GM18951 (cell line): ENCODE measurements at regions not wholly inside any gene's neighbourhood (a gene's known extent, or its start where the extent isn't known, plus 50 kb on each side); places are given as distances from the start of the nearest gene placed in this dataset.

Experiments
- POLR2A ChIP-seq: IDR thresholded peaks from 4 replicates; pipeline ENCODE4 v1.6.1; 2011; ENCODE audit warnings: mild to moderate bottlenecking; ENCODE audit not compliant: insufficient read length, insufficient read depth; ENCODE audit errors: extremely low read depth
- in situ Hi-C: fragments of 300-500 bp; cut with MboI; formaldehyde crosslinking; loops from one replicate; pipeline ENCODE4 v1.12.0; 2022; ENCODE audit warnings: low sequenced_read_pairs, mixed read lengths, inconsistent platforms; ENCODE audit not compliant: unreplicated experiment

DNA sequence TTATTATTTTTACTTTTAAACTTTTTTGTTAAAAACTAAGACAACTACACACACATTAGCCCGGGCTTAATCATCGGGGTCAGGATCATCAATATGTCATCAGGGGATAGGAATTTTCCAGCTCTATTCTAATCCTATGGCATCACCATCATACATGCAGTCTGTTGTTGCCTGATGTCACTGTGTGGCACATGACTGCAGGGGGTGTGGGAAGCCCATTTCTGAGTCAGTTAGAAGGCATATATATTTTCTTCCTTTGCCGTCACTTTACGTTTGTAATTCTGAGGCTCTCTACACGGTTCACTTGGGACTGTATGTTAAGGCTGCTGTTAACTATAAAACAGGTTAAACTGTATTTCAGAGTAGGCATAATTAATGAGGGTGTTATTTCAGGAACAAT lies 144.4 kb upstream of the ITGA6 start:
- TF ChIP-seq POLR2A: no peak
- in situ Hi-C loops: no loop called here

DNA sequence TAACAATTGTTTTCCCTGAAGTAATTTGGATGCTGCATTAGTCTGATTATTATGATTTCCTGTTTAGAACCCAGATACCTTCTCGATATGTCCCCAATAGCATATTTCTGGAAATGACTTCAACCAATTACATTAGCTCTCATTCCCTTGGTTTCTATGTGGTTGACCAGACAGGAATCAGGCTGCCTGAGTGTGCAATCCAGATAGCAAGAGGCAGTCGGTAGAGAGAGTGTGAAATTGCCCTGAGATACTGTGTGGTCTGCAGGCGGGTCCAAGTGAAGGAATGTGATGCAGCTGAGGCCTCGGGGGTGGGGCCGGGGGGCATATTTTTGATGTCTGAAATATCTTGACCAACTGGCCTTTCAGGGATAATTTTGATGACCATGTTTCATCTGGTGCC lies 143.9 kb upstream of the ITGA6 start:
- TF ChIP-seq POLR2A: no peak
- in situ Hi-C loops: no loop called here

DNA sequence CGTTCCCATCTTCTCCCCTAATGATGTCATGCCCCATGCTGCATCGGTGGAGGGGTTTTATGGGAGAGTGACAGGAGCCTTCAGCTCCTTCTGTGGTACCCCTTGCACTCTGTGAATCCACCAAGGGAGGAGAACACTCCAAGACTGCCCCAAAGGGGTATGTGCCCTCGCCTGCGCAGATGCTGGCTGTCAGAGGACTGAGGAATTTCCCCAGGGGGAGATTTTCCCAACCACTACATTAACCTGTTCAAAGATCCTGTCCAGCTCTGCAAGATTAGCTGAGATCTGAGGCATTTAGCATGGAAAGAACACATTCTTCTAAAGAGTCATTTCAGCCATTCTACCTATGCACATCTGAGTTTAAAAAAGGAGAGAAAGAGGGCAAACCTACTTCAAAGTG lies 143.2 kb upstream of the ITGA6 start:
- in situ Hi-C loops: no loop called here
- no peak for TF ChIP-seq POLR2A

DNA sequence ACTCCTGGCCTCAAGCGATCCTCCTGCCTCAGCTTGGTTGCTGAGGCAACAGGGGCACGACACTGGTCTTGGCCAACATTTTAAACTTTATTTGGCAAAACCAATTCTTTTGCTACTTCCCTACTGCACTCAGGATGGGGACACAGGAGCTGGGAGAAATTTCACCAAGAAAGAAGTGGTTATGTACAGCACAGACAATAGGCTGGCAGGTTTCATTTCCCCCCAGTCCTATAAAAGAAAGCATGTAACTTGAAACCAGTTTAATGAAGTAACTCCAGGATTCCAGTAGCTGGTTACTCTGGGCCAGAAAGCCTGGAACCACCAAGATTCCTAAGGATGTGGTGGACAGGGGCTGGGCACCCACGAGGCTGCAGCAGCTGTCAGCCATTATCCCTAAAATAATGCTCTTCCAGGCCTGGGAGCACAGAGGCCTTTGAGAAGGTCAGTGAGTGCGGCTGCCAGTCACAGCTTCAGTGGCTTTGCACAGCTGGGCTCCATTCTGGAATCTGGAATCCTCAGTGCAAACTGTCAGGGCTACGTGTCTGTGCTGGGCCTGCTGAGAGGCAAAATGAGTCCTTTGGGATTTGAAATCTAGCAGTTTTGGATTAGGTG lies 142.3 kb upstream of the ITGA6 start:
- in situ Hi-C loops: no loop called here
- no peak for TF ChIP-seq POLR2A

DNA sequence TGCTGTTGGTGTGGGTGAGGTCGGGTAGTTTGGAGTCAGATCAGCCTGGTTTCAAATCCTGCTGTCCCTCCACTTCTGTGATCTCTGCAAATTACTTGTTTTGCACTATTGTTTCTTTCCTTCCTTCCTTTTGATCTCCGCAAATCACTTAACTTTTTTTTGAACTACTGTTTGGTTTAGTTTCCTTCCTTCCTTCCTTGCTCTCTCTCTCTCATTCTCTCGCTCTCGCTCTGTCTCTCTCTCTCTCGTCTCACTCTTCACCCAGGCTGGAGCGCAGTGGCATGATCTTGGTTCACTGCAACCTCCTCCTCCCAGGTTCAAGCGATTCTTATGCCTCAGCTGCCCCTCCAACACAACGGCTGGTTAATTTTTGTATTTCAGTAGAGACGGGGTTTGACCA lies 141.6 kb upstream of the ITGA6 start:
- in situ Hi-C loops: no loop called here
- no peak for TF ChIP-seq POLR2A

DNA sequence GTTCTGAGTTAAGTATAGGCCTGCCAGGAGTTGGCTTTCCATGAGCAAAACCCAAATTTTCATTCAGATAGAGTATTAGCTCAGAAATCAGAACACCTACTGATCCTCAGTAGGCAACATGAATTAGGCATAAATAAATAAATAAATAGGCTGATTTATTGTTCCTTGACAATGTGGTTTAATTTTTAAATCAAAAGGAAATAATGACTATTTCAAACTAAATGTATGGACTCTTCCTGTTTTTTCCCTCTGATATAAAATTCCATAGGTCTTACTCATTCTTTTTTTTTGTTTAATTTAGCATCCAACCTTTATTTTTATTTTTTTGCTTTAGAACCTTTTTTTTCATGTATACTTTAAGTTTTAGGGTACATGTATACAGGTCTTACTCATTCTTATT lies 140.2 kb upstream of the ITGA6 start:
- in situ Hi-C loops: no loop called here
- TF ChIP-seq POLR2A: no peak

DNA sequence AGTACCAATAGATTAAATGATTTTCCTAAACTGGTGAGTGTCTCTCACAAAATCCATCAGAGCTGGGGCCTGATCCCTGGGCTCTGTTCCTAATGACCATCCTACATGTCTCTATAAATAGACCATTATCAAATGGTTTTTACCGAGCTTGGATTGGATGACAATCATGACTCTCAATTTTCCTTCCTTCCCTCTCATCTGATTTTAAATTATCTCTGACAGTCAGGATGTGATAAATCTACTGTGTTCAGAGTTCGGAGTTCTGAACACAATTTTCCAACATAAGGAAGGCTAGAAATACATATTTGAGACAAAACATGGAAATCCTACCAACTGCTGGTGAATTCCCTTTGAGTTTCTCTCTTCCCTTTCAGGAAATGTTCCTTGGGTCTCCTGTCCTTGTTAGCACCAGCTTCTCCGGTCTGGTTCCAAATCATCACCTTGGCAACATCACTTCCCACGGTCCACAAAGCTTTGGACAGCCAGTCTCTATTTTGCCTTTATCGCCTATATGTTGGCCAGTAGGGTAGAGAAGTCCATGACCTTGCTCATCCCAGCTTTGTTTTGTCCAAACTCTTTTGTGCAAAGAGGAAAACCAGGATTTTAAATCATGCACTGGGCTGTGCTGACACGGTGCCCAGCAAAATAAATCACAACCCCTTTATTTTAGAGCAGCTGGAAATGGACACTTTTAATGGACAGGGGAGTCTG lies 139.6 kb upstream of the ITGA6 start:
- TF ChIP-seq POLR2A: no peak
- in situ Hi-C loops: no loop called here

DNA sequence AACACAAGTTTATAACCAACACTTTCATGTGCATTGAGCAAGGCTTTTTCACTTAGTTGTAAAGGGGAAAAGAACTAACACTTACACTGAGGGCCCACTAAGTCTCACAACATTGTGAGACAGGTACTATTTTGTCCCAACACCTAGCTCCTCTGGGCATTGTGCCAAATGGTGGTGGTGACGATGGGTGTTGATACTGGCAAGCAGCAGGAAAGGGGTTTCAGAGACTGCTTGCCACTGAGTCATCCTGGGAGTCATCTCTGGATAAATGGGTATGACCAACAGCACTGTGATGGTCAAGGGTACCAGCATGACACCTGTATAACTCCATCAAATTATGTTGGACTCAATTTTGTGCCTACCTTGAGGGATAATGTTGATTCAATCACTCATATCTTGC lies 138.8 kb upstream of the ITGA6 start:
- no peak for TF ChIP-seq POLR2A
- in situ Hi-C loops: no loop called here

DNA sequence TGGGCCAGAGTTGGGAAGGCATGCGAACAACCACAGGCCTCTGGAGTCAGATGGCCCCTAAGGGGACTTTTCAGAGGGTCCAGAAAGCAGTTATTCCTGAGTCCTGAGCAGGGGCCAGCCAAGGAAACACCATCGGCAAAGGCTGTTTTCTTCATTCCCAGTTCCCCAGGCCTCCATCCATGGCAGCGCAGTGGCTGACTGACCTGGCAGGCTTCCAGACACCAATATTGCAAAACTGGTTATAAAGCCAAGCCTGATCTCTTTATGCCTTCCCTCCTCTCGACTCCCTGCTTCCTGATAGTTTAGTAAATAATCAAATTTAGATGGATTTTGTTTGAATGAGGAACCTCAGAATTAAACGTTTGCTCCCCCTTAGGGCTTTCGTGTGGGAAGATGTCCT lies 133.4 kb upstream of the ITGA6 start:
- in situ Hi-C loops: no loop called here
- TF ChIP-seq POLR2A: no peak

DNA sequence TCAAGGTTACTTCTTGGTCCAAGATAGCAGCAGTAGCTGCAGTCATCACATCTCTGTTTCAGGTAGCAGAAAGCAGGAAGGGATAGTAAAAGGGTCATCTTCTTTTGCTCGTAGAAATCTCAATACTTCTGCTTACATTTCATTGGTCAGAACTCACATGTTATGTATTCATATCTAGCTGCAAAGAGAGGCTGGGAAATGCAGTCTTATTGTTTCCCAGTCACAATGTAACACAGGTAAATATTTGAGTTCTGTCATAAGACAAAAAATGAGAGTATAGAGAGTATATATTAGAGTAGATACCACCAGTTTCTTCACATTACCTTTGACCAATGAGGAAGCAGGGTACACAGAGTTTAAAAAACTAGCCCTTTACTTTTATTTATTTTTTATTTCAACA lies 132.4 kb upstream of the ITGA6 start:
- no peak for TF ChIP-seq POLR2A
- in situ Hi-C loops: no loop called here

DNA sequence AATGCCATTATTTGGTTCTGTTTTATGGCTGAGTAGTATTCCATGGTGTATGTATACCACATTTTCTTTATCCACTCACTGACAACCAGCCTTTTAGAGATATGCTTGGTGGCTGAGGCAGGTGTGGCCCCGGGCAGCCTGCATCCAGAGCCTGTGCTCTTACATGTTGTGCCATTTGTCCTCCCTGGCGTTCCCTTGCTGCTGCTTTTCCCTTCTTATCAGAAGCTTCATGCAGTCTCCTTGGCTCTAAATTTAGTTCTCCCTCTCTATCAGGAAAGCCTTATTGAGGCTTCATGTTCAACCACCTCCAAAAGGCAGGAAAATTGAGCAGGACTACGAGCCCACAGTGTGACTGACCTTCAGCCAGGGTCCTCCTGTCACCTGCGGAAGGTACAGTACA lies 131.7 kb upstream of the ITGA6 start:
- no peak for TF ChIP-seq POLR2A
- in situ Hi-C loops: no loop called here

DNA sequence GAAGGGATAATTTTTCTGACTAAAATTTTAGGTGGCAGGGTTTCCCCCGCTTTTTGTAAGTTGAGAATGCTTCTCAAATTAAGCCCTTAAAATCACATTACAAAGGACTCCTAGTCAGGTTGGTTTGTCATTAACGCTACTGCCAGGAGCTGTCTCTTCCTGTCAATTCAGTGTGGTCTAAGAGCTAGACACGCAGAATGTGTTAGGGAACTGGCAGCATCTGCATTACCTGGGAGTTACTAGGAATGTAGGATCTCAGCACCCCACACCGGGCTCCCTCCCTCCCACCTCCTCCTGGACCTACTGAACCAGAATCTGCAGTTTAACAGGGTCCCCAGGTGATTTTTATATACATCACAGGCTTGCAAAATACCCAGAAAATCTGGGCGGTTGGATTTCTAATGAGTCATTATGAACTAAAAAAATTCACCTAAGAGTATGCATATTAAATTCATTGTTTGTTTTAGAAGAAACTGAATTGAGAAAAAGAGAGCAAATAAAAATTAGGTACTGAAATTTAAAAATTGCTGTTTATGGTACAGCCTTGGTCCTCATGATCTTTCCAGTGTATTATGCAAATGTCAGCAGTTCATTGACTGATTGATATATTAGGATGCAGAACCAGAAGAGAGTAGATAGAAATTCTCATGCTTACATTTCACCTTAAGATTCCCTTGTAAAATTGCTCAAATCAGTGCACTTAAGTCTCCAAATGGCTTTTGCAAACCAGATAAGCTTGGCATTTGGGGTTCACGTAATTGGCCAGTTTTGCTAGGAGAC lies 130.9 kb upstream of the ITGA6 start:
- in situ Hi-C loops: no loop called here
- TF ChIP-seq POLR2A: no peak

DNA sequence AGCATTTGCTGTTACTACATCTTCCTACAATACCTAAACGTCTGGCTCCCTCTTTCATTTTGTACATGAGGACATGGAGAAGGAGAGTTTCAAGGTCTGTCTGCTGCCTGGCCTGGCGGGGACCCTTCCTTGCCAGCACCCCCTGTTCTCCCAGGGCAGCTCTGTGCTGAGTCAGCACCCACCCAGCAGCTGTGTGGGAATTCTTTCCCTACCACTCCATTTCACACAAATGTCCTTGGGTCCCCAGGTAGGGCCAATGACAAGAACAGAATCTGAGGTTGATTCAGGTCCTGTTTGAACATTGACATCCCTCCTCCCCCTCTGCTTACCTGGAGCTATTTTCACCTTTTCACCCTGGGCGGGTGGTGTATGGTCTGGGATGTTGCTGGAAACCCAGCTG lies 129.9 kb upstream of the ITGA6 start:
- in situ Hi-C loops: no loop called here
- no peak for TF ChIP-seq POLR2A

DNA sequence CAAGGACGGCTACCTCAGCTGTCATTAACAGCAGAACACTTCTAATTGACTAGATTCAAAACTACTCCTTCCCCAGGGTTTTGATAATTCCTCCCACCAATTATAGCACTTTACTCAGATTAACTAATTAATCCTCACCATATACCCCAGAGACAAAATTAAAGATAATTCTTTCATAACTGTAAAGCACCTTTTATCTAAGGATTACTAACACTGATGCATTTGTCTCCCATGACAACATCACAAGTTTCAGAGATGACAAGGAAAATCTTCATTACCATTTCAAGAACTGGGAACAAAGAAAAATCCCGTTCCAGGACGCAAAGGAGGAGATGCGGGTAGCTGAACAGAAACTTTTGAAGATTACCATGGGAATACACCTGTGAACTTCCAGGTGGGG lies 129.4 kb upstream of the ITGA6 start:
- in situ Hi-C loops: no loop called here
- no peak for TF ChIP-seq POLR2A
